HG03571 (cell line): ENCODE measurements at regions not wholly inside any gene's neighbourhood (a gene's known extent, or its start where the extent isn't known, plus 50 kb on each side); places are given as distances from the start of the nearest gene placed in this dataset.

Source experiments
- ATAC-seq: cut with Tn5 transposase; IDR thresholded peaks from one replicate; pipeline ENCODE4 v1.9.1; 2021; ENCODE audit not compliant: unreplicated experiment

GRCh38 chr4:20575486-20575885 lies 124.8 kb upstream of the PACRGL start:
- ATAC-seq, result no peak

GRCh38 chr4:20576861-20577260 lies 123.4 kb upstream of the PACRGL start:
- no peak for ATAC-seq

- no peak for ATAC-seq
Observed at GRCh38 chr4:20577702-20578101, 122.6 kb upstream of the PACRGL start.

GRCh38 chr4:20580907-20581306 lies 119.4 kb upstream of the PACRGL start:
- ATAC-seq, result no peak

GRCh38 chr4:20589436-20589835 lies 110.8 kb upstream of the PACRGL start:
- no peak for ATAC-seq

GRCh38 chr4:20590849-20591248 lies 109.4 kb upstream of the PACRGL start:
- no peak for ATAC-seq

GRCh38 chr4:20591571-20591970 lies 108.7 kb upstream of the PACRGL start:
- ATAC-seq, result no peak

- no peak for ATAC-seq
Observed at GRCh38 chr4:20592013-20592412, 108.2 kb upstream of the PACRGL start.

- ATAC-seq, result no peak
Observed at GRCh38 chr4:20592663-20593062, 107.6 kb upstream of the PACRGL start.

GRCh38 chr4:20598626-20599025 lies 101.6 kb upstream of the PACRGL start:
- ATAC-seq, result no peak

GRCh38 chr4:20603671-20604313 lies 96.5 kb upstream of the PACRGL start:
- ATAC-seq, result no peak

- ATAC-seq, result no peak
Observed at GRCh38 chr4:20612313-20612712, 87.9 kb upstream of the PACRGL start.

GRCh38 chr4:20614816-20615215 lies 85.4 kb upstream of the PACRGL start:
- no peak for ATAC-seq

GRCh38 chr4:20615486-20616260 lies 84.6 kb upstream of the PACRGL start:
- no peak for ATAC-seq

- ATAC-seq, result no peak
Observed at GRCh38 chr4:20616313-20616712, 83.9 kb upstream of the PACRGL start.

- no peak for ATAC-seq
Observed at GRCh38 chr4:20616848-20617247, 83.4 kb upstream of the PACRGL start.

- no peak for ATAC-seq
Observed at GRCh38 chr4:20617678-20618396, 82.4 kb upstream of the PACRGL start.

GRCh38 chr4:20618731-20619130 lies 81.5 kb upstream of the PACRGL start:
- ATAC-seq, result no peak

GRCh38 chr4:20621476-20621875 lies 78.8 kb upstream of the PACRGL start:
- ATAC-seq, result no peak

- ATAC-seq, result no peak
Observed at GRCh38 chr4:20622701-20623100, 77.6 kb upstream of the PACRGL start.

- ATAC-seq, result no peak
Observed at GRCh38 chr4:20623939-20624338, 76.3 kb upstream of the PACRGL start.

GRCh38 chr4:20624793-20625374 lies 75.4 kb upstream of the PACRGL start:
- no peak for ATAC-seq
